BLaER1 treated with 17β-estradiol and CSF1 and Interleukin-3, amounts not matched to agents 10 nM and 100 nM (cell line): ENCODE measurements at regions not wholly inside any gene's neighbourhood (a gene's known extent, or its start where the extent isn't known, plus 50 kb on each side); places are given as distances from the start of the nearest gene placed in this dataset.

Experiments
- H3K27ac ChIP-seq, 11 experiments: shearing (Covaris generic); formaldehyde crosslinking; 2 replicates each; pipeline ENCODE4 v1.8.1; 2022
- H3K27me3 ChIP-seq, 11 experiments: shearing (Covaris generic); formaldehyde crosslinking; 2 replicates each; pipeline ENCODE4 v1.8.1; 2022
- H3K36me3 ChIP-seq, 11 experiments: shearing (Covaris generic); formaldehyde crosslinking; 2 replicates each; pipeline ENCODE4 v1.8.1; 2022
- H3K4me1 ChIP-seq, 10 experiments: shearing (Covaris generic); formaldehyde crosslinking; 2 replicates each; pipeline ENCODE4 v1.8.1; 2022
- H3K4me2 ChIP-seq, 11 experiments: shearing (Covaris generic); formaldehyde crosslinking; 2 replicates each; pipeline ENCODE4 v1.8.1; 2022
- H3K4me3 ChIP-seq, 10 experiments: shearing (Covaris generic); formaldehyde crosslinking; 2 replicates each; pipeline ENCODE4 v1.8.1; 2022
- H3K9ac ChIP-seq, 11 experiments: shearing (Covaris generic); formaldehyde crosslinking; 2 replicates each; pipeline ENCODE4 v1.8.1; 2022
- H3K9me3 ChIP-seq, 11 experiments: shearing (Covaris generic); formaldehyde crosslinking; replicated peaks in 1 of 11; 2 replicates each; pipeline ENCODE4 v1.8.1; 2022
- H4K20me1 ChIP-seq, 11 experiments: shearing (Covaris generic); formaldehyde crosslinking; 2 replicates each; pipeline ENCODE4 v1.8.1; 2022
- Cebpa-rat ChIP-seq, 11 experiments: shearing (Covaris generic); IDR thresholded peaks; 2 replicates each; pipeline ENCODE4 v1.8.1; 2022

DNA sequence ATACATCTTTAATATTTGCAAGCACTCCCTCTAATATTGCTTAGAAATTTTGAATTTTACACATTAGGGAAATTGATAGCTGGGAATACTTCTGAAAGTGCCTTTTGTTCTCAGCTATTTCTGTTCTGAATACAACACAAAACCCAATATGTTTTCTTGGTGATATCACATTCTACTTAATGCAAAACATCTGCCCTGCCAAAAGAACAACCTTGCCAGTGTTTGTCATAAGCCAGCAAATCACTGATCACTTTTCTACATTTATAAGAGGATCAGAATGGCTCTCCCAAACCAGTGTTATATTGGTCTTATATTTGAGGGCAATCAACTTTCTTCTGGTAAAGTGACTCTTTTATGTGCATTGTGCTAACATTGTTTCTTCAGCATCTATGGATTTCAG is 126.8 kb upstream of the APOOL start:
- Histone ChIP-seq H3K36me3 (no peaks in the 10 kb centered on the region), H3K27ac (no peak overlapping the region), H3K4me2 (no peak overlapping the region), H4K20me1 (no peaks in the 10 kb centered on the region), H3K4me1 (peaks cover 6 to 9% (median 8%) of the 10 kb centered on the region in 10 experiments; a peak in 13 of 20 replicates), H3K9me3 (peaks cover 0 to 7% (median 4%) of the 10 kb centered on the region in 11 experiments; a peak in 5 of 22 replicates), H3K27me3 (peaks cover 27 to 74% (median 52%) of the 10 kb centered on the region in 11 experiments; a peak in 21 of 22 replicates), H3K4me3 (no peak overlapping the region), H3K9ac (no peak overlapping the region)
- TF ChIP-seq Cebpa-rat (IDR thresholded peaks at IDR 0.05) = no peak

DNA sequence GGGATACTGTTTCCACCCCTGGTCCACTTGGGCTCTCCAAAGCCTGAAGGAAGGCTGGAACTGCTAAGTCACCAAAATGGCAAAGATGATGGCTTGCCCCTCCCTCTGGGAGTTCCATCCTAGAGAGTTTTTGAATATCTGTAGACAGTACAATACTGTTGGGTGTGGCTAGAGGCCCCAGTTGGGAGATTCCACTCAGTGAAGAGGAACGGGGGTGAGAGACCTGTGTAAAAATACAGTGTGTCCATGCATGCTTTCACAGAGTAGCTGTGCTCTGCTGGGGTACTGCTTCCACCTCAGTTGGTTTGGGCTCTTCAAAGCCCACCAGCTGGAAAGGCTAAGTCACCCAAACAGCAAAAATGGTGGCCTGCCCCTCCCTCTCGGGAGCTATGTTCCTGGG is 109.8 kb upstream of the APOOL start:
- Histone ChIP-seq H4K20me1 (no peaks in the 10 kb centered on the region), H3K9ac (no peak overlapping the region), H3K9me3 (peaks cover 0 to 17% (median 0%) of the 10 kb centered on the region in 11 experiments; a peak in 3 of 22 replicates), H3K4me2 (no peak overlapping the region), H3K4me3 (no peak overlapping the region), H3K27me3 (peaks cover 39 to 92% (median 76%) of the 10 kb centered on the region in 11 experiments; a peak in 21 of 22 replicates), H3K36me3 (no peaks in the 10 kb centered on the region), H3K27ac (no peak overlapping the region), H3K4me1 (no peaks in the 10 kb centered on the region)
- no peak for TF ChIP-seq Cebpa-rat (IDR thresholded peaks at IDR 0.05)

DNA sequence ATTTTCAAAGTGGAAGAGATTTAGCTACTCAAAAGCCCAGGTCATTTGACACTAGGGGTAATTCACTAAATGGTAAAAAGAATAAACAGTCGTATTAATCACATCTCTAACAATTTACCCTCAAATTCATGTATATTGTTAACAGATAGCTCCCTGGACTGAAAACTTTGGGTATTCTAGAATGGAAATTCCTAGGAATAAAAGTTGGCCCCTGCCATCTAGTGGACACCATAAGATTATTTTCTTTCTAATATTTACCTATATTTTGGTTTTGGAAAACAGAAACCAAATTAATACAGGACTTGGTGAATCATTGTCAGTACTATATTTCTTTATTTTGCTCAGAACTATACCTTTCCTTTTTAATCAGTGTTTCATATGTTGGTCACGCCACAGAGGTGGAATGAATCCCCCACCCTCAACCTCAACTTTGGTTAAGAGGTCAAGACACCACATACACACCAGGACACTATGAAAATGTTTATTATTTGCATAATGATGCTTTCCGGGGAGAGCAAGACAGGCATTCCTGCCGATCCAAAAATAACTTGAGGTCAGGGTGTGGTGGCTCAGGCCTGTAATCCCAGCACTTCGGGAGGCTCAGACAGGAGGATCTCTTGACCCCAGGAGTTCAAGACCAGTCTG is 96.2 kb upstream of the APOOL start:
- no peak overlapping the region for H3K9ac ChIP-seq
- H3K36me3 ChIP-seq = no peaks in the 10 kb centered on the region
- H3K4me3 ChIP-seq = no peak overlapping the region
- no peaks in the 10 kb centered on the region for H3K4me1 ChIP-seq
- H3K9me3 ChIP-seq = peaks cover 0 to 5% (median 0%) of the 10 kb centered on the region in 11 experiments; a peak in 1 of 22 replicates
- no peak overlapping the region for H3K4me2 ChIP-seq
- peaks cover 0 to 4% (median 0%) of the 10 kb centered on the region in 11 experiments; a peak in 2 of 22 replicates for H4K20me1 ChIP-seq
- no peak for TF ChIP-seq Cebpa-rat (IDR thresholded peaks at IDR 0.05)
- peaks cover 33 to 83% (median 64%) of the 10 kb centered on the region in 11 experiments; a peak in 21 of 22 replicates for H3K27me3 ChIP-seq
- H3K27ac ChIP-seq = no peak overlapping the region

DNA sequence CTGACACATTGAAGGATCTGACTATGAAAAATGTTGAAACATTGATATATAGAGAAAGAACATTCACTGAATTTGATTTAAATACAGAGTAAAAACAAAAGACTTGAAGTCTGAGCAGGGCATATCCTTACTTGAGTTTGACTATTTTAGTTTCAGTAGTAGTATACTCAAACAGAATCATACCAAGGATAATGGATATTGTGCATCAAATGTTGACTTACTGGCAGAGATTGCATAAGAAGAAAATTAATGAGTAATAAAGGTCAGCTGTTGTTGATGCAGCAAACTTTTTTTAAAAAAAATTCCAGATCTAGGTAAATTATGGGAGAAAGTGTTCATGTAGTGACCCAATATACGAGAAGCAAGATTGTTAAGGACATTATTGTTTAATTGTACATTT is 94.5 kb upstream of the APOOL start:
- Histone ChIP-seq H3K27me3 (peaks cover 40 to 85% (median 63%) of the 10 kb centered on the region in 11 experiments; a peak in 21 of 22 replicates), H4K20me1 (peaks cover 0 to 4% (median 0%) of the 10 kb centered on the region in 11 experiments; a peak in 2 of 22 replicates), H3K9me3 (no peaks in the 10 kb centered on the region), H3K27ac (no peak overlapping the region), H3K36me3 (no peaks in the 10 kb centered on the region), H3K4me2 (no peak overlapping the region), H3K9ac (no peak overlapping the region), H3K4me3 (no peak overlapping the region), H3K4me1 (no peaks in the 10 kb centered on the region)
- no peak for TF ChIP-seq Cebpa-rat (IDR thresholded peaks at IDR 0.05)

DNA sequence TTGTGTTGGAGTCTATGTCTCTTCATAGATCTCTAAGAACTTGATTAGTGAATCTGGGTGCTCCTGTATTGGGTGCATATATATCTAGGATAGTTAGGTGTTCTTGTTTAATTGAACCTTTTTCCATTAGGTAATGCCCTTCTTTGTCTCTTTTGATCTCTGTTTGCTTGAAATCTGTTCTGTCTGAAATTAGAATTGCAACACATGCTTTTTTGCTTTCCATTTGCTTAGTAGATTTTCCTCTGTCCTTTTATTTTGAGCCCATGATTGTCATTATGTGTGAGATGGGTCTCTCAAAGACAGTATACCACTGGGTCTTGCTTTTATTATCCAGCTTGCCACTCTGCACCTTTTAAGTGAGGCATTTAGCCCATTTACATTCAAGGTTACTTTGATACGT is 79.1 kb upstream of the APOOL start:
- no peaks in the 10 kb centered on the region for H4K20me1 ChIP-seq
- no peak for TF ChIP-seq Cebpa-rat (IDR thresholded peaks at IDR 0.05)
- H3K4me2 ChIP-seq = no peak overlapping the region

DNA sequence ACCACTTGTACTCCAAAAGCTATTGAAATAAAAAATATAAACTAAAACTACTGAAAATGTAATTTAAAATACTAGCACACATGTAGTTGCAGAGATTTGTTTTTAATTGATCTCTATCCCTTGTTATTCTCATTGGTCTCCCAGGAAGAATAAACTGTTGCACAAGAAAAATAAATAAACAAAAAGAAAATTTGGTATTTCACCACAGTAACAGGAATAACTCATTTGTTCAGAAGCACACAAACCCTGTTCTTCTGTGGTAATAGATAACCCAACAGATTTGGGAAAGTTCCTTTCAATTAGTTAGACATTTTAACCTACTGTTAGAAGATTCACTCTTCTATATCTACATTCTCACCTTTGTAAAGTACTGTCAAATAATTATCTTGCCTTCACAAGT is 70.9 kb upstream of the APOOL start:
- H3K4me2 ChIP-seq = no peak overlapping the region
- H3K4me1 ChIP-seq = no peaks in the 10 kb centered on the region
- H3K27me3 ChIP-seq = peaks cover 22 to 85% (median 64%) of the 10 kb centered on the region in 11 experiments
- H3K9ac ChIP-seq = no peak overlapping the region
- no peak overlapping the region for H3K4me3 ChIP-seq
- H3K9me3 ChIP-seq = peaks cover 0 to 14% (median 10%) of the 10 kb centered on the region in 11 experiments; a peak in 9 of 22 replicates
- no peak overlapping the region for H3K27ac ChIP-seq
- no peaks in the 10 kb centered on the region for H3K36me3 ChIP-seq
- no peak for TF ChIP-seq Cebpa-rat (IDR thresholded peaks at IDR 0.05)
- H4K20me1 ChIP-seq = no peaks in the 10 kb centered on the region

More for the DNA sequence above, 79.1 kb upstream of the APOOL start:
- no peaks in the 10 kb centered on the region for H3K4me1 ChIP-seq
- no peak overlapping the region for H3K27ac ChIP-seq
- no peak overlapping the region for H3K4me3 ChIP-seq
- peaks cover 48 to 96% (median 81%) of the 10 kb centered on the region in 11 experiments; a peak in 21 of 22 replicates for H3K27me3 ChIP-seq
- H3K9ac ChIP-seq = no peak overlapping the region
- H3K36me3 ChIP-seq = no peaks in the 10 kb centered on the region
- H3K9me3 ChIP-seq = peaks cover 0 to 22% (median 14%) of the 10 kb centered on the region in 11 experiments; a peak in 8 of 22 replicates

DNA sequence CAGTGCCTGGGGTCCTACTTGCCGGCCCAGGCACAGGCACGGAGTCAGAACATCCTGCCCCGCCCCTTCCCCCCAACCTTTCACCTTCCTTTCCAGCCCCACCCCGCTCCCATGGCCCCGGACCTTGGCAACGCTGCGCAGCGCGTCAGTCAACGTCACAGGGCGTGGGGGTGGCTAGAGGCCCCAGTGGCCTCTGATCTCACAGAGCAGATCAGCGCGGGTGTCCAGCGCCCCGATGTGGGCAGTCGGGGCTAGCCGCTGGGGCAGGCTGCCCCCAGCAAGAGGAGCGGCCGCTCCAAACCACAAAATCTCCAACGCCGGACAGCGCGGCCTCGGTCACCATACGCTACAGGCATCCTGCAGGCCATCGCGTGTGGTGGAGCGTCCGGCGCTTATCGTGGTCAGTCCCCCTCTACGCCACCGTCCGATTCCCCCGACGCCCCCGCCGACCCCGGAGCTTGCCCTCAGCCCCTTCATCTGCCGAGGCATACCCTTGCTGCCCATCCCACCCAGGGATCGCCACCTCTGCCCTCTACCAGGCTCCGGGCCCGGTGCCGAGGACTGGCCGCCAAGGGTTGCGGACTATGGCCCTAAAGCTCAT is 69.6 kb upstream of the APOOL start:
- H3K27me3 ChIP-seq = peaks cover 35 to 87% (median 67%) of the 10 kb centered on the region in 11 experiments
- H3K27ac ChIP-seq = no peak overlapping the region
- no peak overlapping the region for H3K9ac ChIP-seq
- no peak for TF ChIP-seq Cebpa-rat (IDR thresholded peaks at IDR 0.05)
- peaks cover 0 to 10% (median 6%) of the 10 kb centered on the region in 11 experiments; a peak in 7 of 22 replicates for H3K9me3 ChIP-seq
- H3K4me1 ChIP-seq = no peaks in the 10 kb centered on the region
- no peaks in the 10 kb centered on the region for H3K36me3 ChIP-seq
- no peaks in the 10 kb centered on the region for H4K20me1 ChIP-seq
- H3K4me2 ChIP-seq = no peak overlapping the region
- H3K4me3 ChIP-seq = no peak overlapping the region
